IMR-90 (cell line): ENCODE measurements at regions not wholly inside any gene's neighbourhood (a gene's known extent, or its start where the extent isn't known, plus 50 kb on each side); places are given as distances from the start of the nearest gene placed in this dataset.

Experiments
- ATAC-seq: fragments of 200-7000 bp; cut with Tn5 transposase; 2 replicates; pipeline ENCODE4 v1.9.1; 2020; ENCODE audit warnings: low read depth, mild to moderate bottlenecking, moderate library complexity
- BruUV-seq: library from RNA; stranded (reverse); fragments of 400-500 nt; replicated peaks from 2 replicates; lab custom pipeline; 2021; lab: Mats Ljungman, UMichigan
- CTCF ChIA-PET: fragments of 300-600 bp; formaldehyde crosslinking; extraction: SDS; loops from one replicate; lab custom pipeline; 2021; ENCODE audit warnings: antibody characterized with exemption; lab: Yijun Ruan, JAX
- POLR2A ChIA-PET: fragments of 300-600 bp; sonication (Branson Sonifier 250); formaldehyde crosslinking; loops from one replicate; lab custom pipeline; 2022; ENCODE audit warnings: antibody characterized with exemption; ENCODE audit not compliant: unreplicated experiment; lab: Charles Lee
- DNase-seq: peaks from one replicate; pipeline ENCODE4 v3.0.0; 2013
- H2AFZ ChIP-seq: replicated peaks from 2 replicates; pipeline ENCODE3; 2013; ENCODE audit warnings: low read length, mild to moderate bottlenecking; ENCODE audit not compliant: poor library complexity
- H2AK5ac ChIP-seq: 2 replicates; pipeline ENCODE4 v1.6.1; 2013; ENCODE audit warnings: low read depth, low read length, inconsistent platforms
- H2AK9ac ChIP-seq: replicated peaks from 2 replicates; pipeline ENCODE3; 2013; ENCODE audit warnings: mild to moderate bottlenecking, low read depth, low read length, moderate library complexity; ENCODE audit not compliant: poor library complexity
- H2BK120ac ChIP-seq: 2 replicates; pipeline ENCODE4 v1.6.1; 2013; ENCODE audit warnings: low read depth, low read length, inconsistent platforms
- H2BK15ac ChIP-seq: 3 replicates; pipeline ENCODE4 v1.6.1; 2013; ENCODE audit warnings: low read depth, low read length, inconsistent platforms
- H2BK20ac ChIP-seq: 2 replicates; pipeline ENCODE4 v1.6.1; 2013; ENCODE audit warnings: low read depth, mild to moderate bottlenecking, inconsistent platforms, low read length, moderate library complexity
- H2BK5ac ChIP-seq: 2 replicates; pipeline ENCODE4 v1.6.1; 2013; ENCODE audit warnings: mild to moderate bottlenecking, low read depth, low read length, inconsistent platforms; ENCODE audit not compliant: poor library complexity, severe bottlenecking
- H3K14ac ChIP-seq: replicated peaks from 2 replicates; pipeline ENCODE4 v1.6.1; 2013; ENCODE audit warnings: low read depth, low read length, inconsistent platforms
- H3K18ac ChIP-seq: 2 replicates; pipeline ENCODE4 v1.6.1; 2013; ENCODE audit warnings: low read depth, low read length, control low read depth
- H3K23ac ChIP-seq: 2 replicates; pipeline ENCODE4 v1.6.1; 2013; ENCODE audit warnings: low read depth, low read length, inconsistent platforms
- H3K27ac ChIP-seq: 2 replicates; pipeline ENCODE4 v1.5.1; 2013; ENCODE audit warnings: mild to moderate bottlenecking, control low read depth, low read length; ENCODE audit not compliant: insufficient read depth
- H3K27me3 ChIP-seq: 2 replicates; pipeline ENCODE4 v1.6.1; 2013; ENCODE audit warnings: low read length; ENCODE audit not compliant: control insufficient read depth, insufficient read depth
- H3K36me3 ChIP-seq: 2 replicates; pipeline ENCODE4 v1.6.1; 2013; ENCODE audit warnings: low read length, mixed read lengths; ENCODE audit not compliant: control insufficient read depth, insufficient read depth
- H3K4ac ChIP-seq: 2 replicates; pipeline ENCODE4 v1.6.1; 2013; ENCODE audit warnings: low read depth, low read length, inconsistent platforms
- H3K4me1 ChIP-seq: 2 replicates; pipeline ENCODE4 v1.6.1; 2013; ENCODE audit warnings: low read length, mixed read lengths; ENCODE audit not compliant: control insufficient read depth, insufficient read depth
- H3K4me2 ChIP-seq: 2 replicates; pipeline ENCODE4 v1.6.1; 2013; ENCODE audit warnings: low read depth, mild to moderate bottlenecking, control low read depth, low read length, moderate library complexity
- H3K4me3 ChIP-seq: 2 replicates; pipeline ENCODE4 v1.5.1; 2013; ENCODE audit warnings: low read depth, mild to moderate bottlenecking, control low read depth, low read length, moderate library complexity; ENCODE audit not compliant: insufficient read depth
- H3K56ac ChIP-seq: 2 replicates; pipeline ENCODE4 v1.6.1; 2013; ENCODE audit warnings: low read length, inconsistent platforms; ENCODE audit not compliant: insufficient read depth; ENCODE audit errors: extremely low read depth
- H3K79me1 ChIP-seq, 2 experiments: 2 replicates each; pipeline ENCODE4 v1.6.1; 2013; ENCODE audit warnings: low read length in 2 of 2, inconsistent platforms in 1 of 2, low read depth in 1 of 2
- H3K9ac ChIP-seq: 2 replicates; pipeline ENCODE4 v1.6.1; 2013; ENCODE audit warnings: low read depth, low read length, control low read depth
- H3K9me1 ChIP-seq: 2 replicates; pipeline ENCODE4 v1.6.1; 2013; ENCODE audit warnings: low read length, inconsistent platforms; ENCODE audit not compliant: insufficient read depth
- H3K9me3 ChIP-seq: 2 replicates; pipeline ENCODE4 v1.6.1; 2013; ENCODE audit warnings: low read length; ENCODE audit not compliant: control insufficient read depth, insufficient read depth
- H4K20me1 ChIP-seq: 2 replicates; pipeline ENCODE4 v1.6.1; 2013; ENCODE audit warnings: low read length, inconsistent platforms; ENCODE audit not compliant: insufficient read depth
- H4K5ac ChIP-seq: 2 replicates; pipeline ENCODE4 v1.6.1; 2013; ENCODE audit warnings: mild to moderate bottlenecking, low read depth, low read length, control low read depth
- H4K8ac ChIP-seq, 2 experiments: 2 replicates each; pipeline ENCODE4 v1.6.1; 2013; ENCODE audit warnings: low read depth in 2 of 2, low read length in 2 of 2, control low read depth in 1 of 2, inconsistent platforms in 1 of 2
- H4K91ac ChIP-seq: 2 replicates; pipeline ENCODE4 v1.6.1; 2013; ENCODE audit warnings: low read depth, low read length, inconsistent platforms; ENCODE audit not compliant: insufficient read depth
- MAFK ChIP-seq: IDR thresholded peaks from 2 replicates; pipeline ENCODE4 v1.6.1; 2012; ENCODE audit warnings: low read depth, low read length, improper control_type of control experiment
- POLR2A ChIP-seq: IDR thresholded peaks from 2 replicates; pipeline ENCODE4 v1.6.1; 2012; ENCODE audit warnings: mild to moderate bottlenecking, low read depth, low read length
- RFX5 ChIP-seq: IDR thresholded peaks from 2 replicates; pipeline ENCODE4 v1.8.0; 2012; ENCODE audit warnings: low read depth, mild to moderate bottlenecking, low read length, moderate library complexity
- WGBS, 2 experiments: methylation state at CpG; one replicate each; pipeline versions ENCODE4 v1.1.5 to v1.1.7; 2013; ENCODE audit warnings: missing lambda C conversion rate in 2 of 2; ENCODE audit not compliant: insufficient read length in 1 of 2; ENCODE audit errors: extremely low coverage in 2 of 2; 5-methylcytosine and 5-hydroxymethylcytosine counted together
- dilution Hi-C: fragments of 300-500 bp; cut with HindIII; formaldehyde crosslinking; loops from one replicate; pipeline ENCODE4 v1.14.3; 2018; ENCODE audit warnings: low sequenced_read_pairs; ENCODE audit not compliant: unreplicated experiment
- in situ Hi-C: fragments of 300-500 bp; cut with MboI; formaldehyde crosslinking; loops from 3 replicates; pipeline ENCODE4 v1.14.3; 2019; ENCODE audit warnings: low sequenced_read_pairs, inconsistent platforms, mixed read lengths
- intact Hi-C: fragments of 100-400 bp; cut with micrococcal nuclease; formaldehyde crosslinking; loops from 2 replicates; pipeline ENCODE4 v1.10.0; 2022

GRCh38 chr18:59994357-59994756, 94.6 kb downstream of the PMAIP1 start:
- Histone ChIP-seq H3K27ac (no peak overlapping the region), H3K18ac (no peak overlapping the region), H2AFZ (no peak overlapping the region), H2AK9ac (no peak overlapping the region), H3K4me2 (no peak overlapping the region), H3K4me3 (no peak overlapping the region), H3K36me3 (no peaks in the 10 kb centered on the region), H4K91ac (no peak overlapping the region), H2AK5ac (no peak overlapping the region), H3K9me3 (no peaks in the 10 kb centered on the region), H3K9ac (no peak overlapping the region), H2BK20ac (no peak overlapping the region), H4K8ac (no peak overlapping the region), H4K5ac (no peak overlapping the region), H2BK120ac (no peak overlapping the region), H3K9me1 (no peaks in the 10 kb centered on the region), H4K20me1 (no peaks in the 10 kb centered on the region), H3K27me3 (peaks cover 26% of the 10 kb centered on the region), H3K56ac (no peak overlapping the region), H3K4me1 (no peaks in the 10 kb centered on the region), H3K14ac (no peak overlapping the region), H2BK5ac (no peak overlapping the region), H2BK15ac (no peak overlapping the region), H3K23ac (no peak overlapping the region), H3K4ac (no peak overlapping the region), H3K79me1 (no peaks in the 10 kb centered on the region)
- ChIA-PET CTCF (interaction anchor here (0.5 to 1.0 kb wide), 4 partner anchors 14 to 555 kb away, joined by 3 to 4 read pairs (median 3); no protein-coding TSS in a partner anchor), POLR2A (no interaction called here)
- no peak for TF ChIP-seq RFX5
- no peak for TF ChIP-seq POLR2A
- no peak for TF ChIP-seq MAFK
- WGBS, 2 experiments = no CpG with 5 or more reads among the region's 1 CpG
- in situ Hi-C loops = loop anchor here (5.0 kb wide), 2 partner anchors 418 to 558 kb away; no protein-coding TSS in a partner anchor
- no TSS peak for BruUV-seq
- intact Hi-C loops = loop anchor here (10.0 kb wide), 2 partner anchors 180 to 240 kb away; no protein-coding TSS in a partner anchor
- DNase-seq (peak; percentile 12), ATAC-seq (peak; percentile 48; the same call in 1 of the 2 replicates)
- dilution Hi-C loops = loop anchor here (25.0 kb wide), 1 partner anchor 568 kb away; no protein-coding TSS in a partner anchor
